Endothelial cell of umbilical vein (primary cell): ENCODE measurements at regions not wholly inside any gene's neighbourhood (a gene's known extent, or its start where the extent isn't known, plus 50 kb on each side); places are given as distances from the start of the nearest gene placed in this dataset.

ENCODE experiments used
- BruUV-seq: library from RNA; stranded (reverse); fragments of 400-500 nt; replicated peaks from 2 replicates; lab custom pipeline; 2021; lab: Mats Ljungman, UMichigan
- CTCF ChIA-PET: fragments of 300-600, 350-600 bp; sonication (Branson Sonifier 250); formaldehyde crosslinking; loops from one replicate; lab custom pipeline; 2021; ENCODE audit warnings: antibody characterized with exemption, inconsistent platforms; lab: Charles Lee
- POLR2A ChIA-PET: fragments of 300-600, 350-600 bp; sonication (Branson Sonifier 250); formaldehyde crosslinking; loops from one replicate; lab custom pipeline; 2021; ENCODE audit warnings: antibody characterized with exemption, inconsistent platforms; lab: Charles Lee
- DNase-seq: peaks from one replicate; pipeline ENCODE4 v3.0.0-alpha.2; 2011; ENCODE audit warnings: low read depth, low spot score
- FAIRE-seq: peaks from 2 replicates; lab custom pipeline; 2011; peaks lifted over from hg19 to GRCh38; lab: Jason Lieb, UNC
- H2AFZ ChIP-seq: 2 replicates; pipeline ENCODE4 v1.6.0; 2012; ENCODE audit warnings: low read depth, low read length, control low read depth, inconsistent platforms
- H3K27ac ChIP-seq: 2 replicates; pipeline ENCODE4 v1.5.1; 2011; ENCODE audit warnings: low read depth, mild to moderate bottlenecking, control low read depth, low read length, moderate library complexity; ENCODE audit not compliant: insufficient read depth
- H3K27me3 ChIP-seq, 2 experiments: 2 replicates each; pipeline versions ENCODE4 v1.6.0 to v1.6.1; 2011; ENCODE audit warnings: low read length in 2 of 2, mixed read lengths in 1 of 2; ENCODE audit not compliant: control insufficient read depth in 2 of 2, insufficient read depth in 2 of 2
- H3K36me3 ChIP-seq, 2 experiments: 2 replicates in 1 of 2; 3 replicates in 1 of 2; pipeline ENCODE4 v1.5.1; 2011; ENCODE audit warnings: low read length in 2 of 2, mild to moderate bottlenecking in 1 of 2, moderate library complexity in 1 of 2; ENCODE audit not compliant: control insufficient read depth in 2 of 2, insufficient read depth in 2 of 2; ENCODE audit errors: extremely low read depth in 1 of 2
- H3K4me1 ChIP-seq: 3 replicates; pipeline ENCODE4 v1.5.1; 2011; ENCODE audit warnings: mild to moderate bottlenecking, low read length; ENCODE audit not compliant: control insufficient read depth, insufficient read depth; ENCODE audit errors: extremely low read depth
- H3K4me2 ChIP-seq: 2 replicates; pipeline ENCODE4 v1.6.1; 2011; ENCODE audit warnings: low read length, control low read depth, mixed read lengths; ENCODE audit not compliant: insufficient read depth
- H3K4me3 ChIP-seq, 3 experiments: fragments of 200-600 bp in 1 of 3; sonication (generic), shearing (Covaris generic) in 1 of 3; replicated peaks in 1 of 3; 2 replicates each; pipeline ENCODE4 v1.5.1; 2011 to 2016; ENCODE audit warnings: control low read depth in 3 of 3, low read length in 3 of 3, mild to moderate bottlenecking in 2 of 3, inconsistent platforms in 1 of 3, low read depth in 1 of 3, moderate library complexity in 1 of 3; ENCODE audit not compliant: insufficient read depth in 1 of 3
- H3K79me2 ChIP-seq: 2 replicates; pipeline ENCODE4 v1.6.0; 2012; ENCODE audit warnings: low read length, inconsistent platforms; ENCODE audit not compliant: control insufficient read depth, insufficient read depth
- H3K9ac ChIP-seq: replicated peaks from 2 replicates; pipeline ENCODE3; 2011; ENCODE audit warnings: low read length, control low read depth; ENCODE audit not compliant: insufficient read depth; ENCODE audit errors: extremely low read depth
- H3K9me1 ChIP-seq: replicated peaks from 3 replicates; pipeline ENCODE4 v1.6.0; 2011; ENCODE audit warnings: mild to moderate bottlenecking, low read length; ENCODE audit not compliant: control insufficient read depth, insufficient read depth; ENCODE audit errors: extremely low read depth
- H3K9me3 ChIP-seq: replicated peaks from 2 replicates; pipeline ENCODE4 v1.5.1; 2012; ENCODE audit warnings: low read length, inconsistent platforms; ENCODE audit not compliant: control insufficient read depth, insufficient read depth
- H4K20me1 ChIP-seq: replicated peaks from 2 replicates; pipeline ENCODE3; 2011; ENCODE audit warnings: mild to moderate bottlenecking, low read length; ENCODE audit not compliant: control insufficient read depth, insufficient read depth; ENCODE audit errors: extremely low read depth
- EZH2 ChIP-seq: IDR thresholded peaks from 2 replicates; pipeline ENCODE4 v1.6.1; 2012; ENCODE audit warnings: borderline replicate concordance, low read depth, mild to moderate bottlenecking, moderate library complexity, low read length, inconsistent platforms; ENCODE audit not compliant: severe bottlenecking
- GATA2 ChIP-seq: IDR thresholded peaks from 2 replicates; pipeline ENCODE4 v1.7.0; 2011; ENCODE audit warnings: low read depth, mild to moderate bottlenecking, moderate library complexity, mixed read lengths, low read length; ENCODE audit not compliant: insufficient read length, insufficient read depth
- JUN ChIP-seq: IDR thresholded peaks from 2 replicates; pipeline ENCODE4 v1.6.1; 2011; ENCODE audit warnings: borderline replicate concordance, low read depth; ENCODE audit not compliant: insufficient read length, insufficient read depth
- MYC ChIP-seq: IDR thresholded peaks from one replicate; pipeline ENCODE4 v1.6.1; 2011; ENCODE audit warnings: mild to moderate bottlenecking, low read depth, low read length
- POLR2A ChIP-seq: IDR thresholded peaks from 2 replicates; pipeline ENCODE4 v1.6.1; 2012; ENCODE audit warnings: low read depth, mild to moderate bottlenecking, control low read depth, low read length
- POLR2AphosphoS5 ChIP-seq: IDR thresholded peaks from 2 replicates; pipeline ENCODE4 v1.6.1; 2012; ENCODE audit warnings: low read depth, mild to moderate bottlenecking, control low read depth, low read length, moderate library complexity; ENCODE audit not compliant: insufficient read depth
- dilution Hi-C: fragments of 300-500 bp; cut with MboI; formaldehyde crosslinking; loops from one replicate; pipeline ENCODE4 v1.15.0; 2019; ENCODE audit warnings: low sequenced_read_pairs; ENCODE audit not compliant: extremely low pct_ligation_motif_present
- intact Hi-C: fragments of 100-400 bp; cut with micrococcal nuclease; formaldehyde crosslinking; loops from one replicate; pipeline ENCODE4 v1.10.0; 2022
- TF ChIP-seq, protein P1 (sequence below): IDR thresholded peaks from 2 replicates; pipeline ENCODE4 v1.6.1; 2011; ENCODE audit not compliant: insufficient read depth, insufficient read length
- TF ChIP-seq, protein P2 (sequence below), 2 donors: IDR thresholded peaks; 1 replicate in 1 of 2; 2 replicates in 1 of 2; pipeline ENCODE4 v1.5.1; 2011; ENCODE audit warnings: low read length in 2 of 2, mild to moderate bottlenecking in 2 of 2, moderate library complexity in 2 of 2, control low read depth in 1 of 2, inconsistent platforms in 1 of 2, low read depth in 1 of 2; ENCODE audit not compliant: insufficient read depth in 1 of 2; ENCODE audit errors: extremely low read depth in 1 of 2

DNA sequence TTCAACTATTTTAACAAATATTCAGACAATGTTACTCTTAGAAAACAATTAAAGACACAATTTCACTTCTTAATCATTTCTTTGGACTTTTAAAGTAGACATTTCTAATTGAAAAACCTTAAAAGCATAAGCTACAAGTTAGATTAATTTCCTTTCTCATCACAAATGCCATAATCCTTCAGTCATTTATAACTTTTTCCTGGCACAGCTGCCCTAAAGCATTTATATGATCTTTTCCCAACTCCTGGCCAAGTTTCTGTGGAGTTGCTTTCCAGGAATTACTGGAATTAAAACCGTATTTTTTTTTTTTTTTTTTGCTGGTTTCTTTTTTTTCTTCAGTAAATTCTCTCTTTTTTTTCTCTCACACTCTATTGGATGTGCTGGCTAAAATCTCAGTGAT is 615.9 kb downstream of the TBC1D4 start:
- Histone ChIP-seq H3K27ac (no peak overlapping the region), H2AFZ (no peak overlapping the region), H3K9me1 (no peaks in the 10 kb centered on the region), H3K4me1 (peaks cover 26% of the 10 kb centered on the region), H3K36me3 (no peaks in the 10 kb centered on the region), H4K20me1 (no peaks in the 10 kb centered on the region), H3K9ac (no peak overlapping the region), H3K79me2 (no peaks in the 10 kb centered on the region), H3K4me2 (no peak overlapping the region), H3K27me3 (no peaks in the 10 kb centered on the region), H3K9me3 (no peaks in the 10 kb centered on the region), H3K4me3 (no peak overlapping the region)
- TF ChIP-seq GATA2, result no peak
- TF ChIP-seq, protein P1, sequence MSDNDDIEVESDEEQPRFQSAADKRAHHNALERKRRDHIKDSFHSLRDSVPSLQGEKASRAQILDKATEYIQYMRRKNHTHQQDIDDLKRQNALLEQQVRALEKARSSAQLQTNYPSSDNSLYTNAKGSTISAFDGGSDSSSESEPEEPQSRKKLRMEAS, result no peak
- FAIRE-seq (no peak), DNase-seq (peak; percentile 16)
- ChIA-PET POLR2A (interaction anchor here (0.6 kb wide), 1 partner anchor 353 kb away, joined by 3 read pairs; no protein-coding TSS in a partner anchor), CTCF (interaction anchor here (0.7 kb wide), 1 partner anchor 92 kb away, joined by 3 read pairs; no protein-coding TSS in a partner anchor)
- intact Hi-C loops, result no loop called here
- BruUV-seq, result no TSS peak
- dilution Hi-C loops, result no loop called here

DNA sequence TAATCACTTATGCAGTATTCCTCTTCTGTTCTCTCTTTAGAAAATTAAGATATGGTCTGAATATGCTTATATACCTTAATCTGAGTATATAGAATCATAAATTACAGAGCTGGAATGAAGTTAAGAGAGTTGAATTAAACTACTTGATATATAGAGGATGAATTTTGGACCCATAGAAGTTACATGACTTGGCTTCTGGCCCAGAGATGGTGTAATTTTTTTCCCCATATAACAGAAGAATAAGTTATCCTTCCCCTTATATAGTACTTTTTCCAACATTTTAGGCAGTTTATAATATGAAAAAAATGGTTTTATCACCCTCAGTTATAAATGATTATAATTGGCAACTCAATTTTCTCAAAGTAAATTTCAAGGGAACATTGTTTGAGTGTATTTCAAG is 616.3 kb downstream of the TBC1D4 start:
- dilution Hi-C loops, result no loop called here
- ChIA-PET POLR2A (interaction anchor here (0.6 kb wide), 1 partner anchor 354 kb away, joined by 3 read pairs; no protein-coding TSS in a partner anchor), CTCF (interaction anchor here (0.7 kb wide), 1 partner anchor 93 kb away, joined by 3 read pairs; no protein-coding TSS in a partner anchor)
- no peak overlapping the region for H3K27ac ChIP-seq
- no peaks in the 10 kb centered on the region for H3K36me3 ChIP-seq
- H4K20me1 ChIP-seq, result no peaks in the 10 kb centered on the region
- no peak overlapping the region for H3K4me2 ChIP-seq
- no peak for DNase-seq
- H2AFZ ChIP-seq, result no peak overlapping the region
- H3K9me3 ChIP-seq, result no peaks in the 10 kb centered on the region
- no peaks in the 10 kb centered on the region for H3K27me3 ChIP-seq
- no peak overlapping the region for H3K9ac ChIP-seq
- H3K79me2 ChIP-seq, result no peaks in the 10 kb centered on the region
- H3K9me1 ChIP-seq, result no peaks in the 10 kb centered on the region
- no peak for FAIRE-seq
- TF ChIP-seq POLR2A, result no peak
- no peak for TF ChIP-seq GATA2
- TF ChIP-seq, protein P1, result no peak
- TF ChIP-seq MYC, result no peak
- no peak for TF ChIP-seq EZH2
- no peak for TF ChIP-seq JUN
- TF ChIP-seq, protein P2, sequence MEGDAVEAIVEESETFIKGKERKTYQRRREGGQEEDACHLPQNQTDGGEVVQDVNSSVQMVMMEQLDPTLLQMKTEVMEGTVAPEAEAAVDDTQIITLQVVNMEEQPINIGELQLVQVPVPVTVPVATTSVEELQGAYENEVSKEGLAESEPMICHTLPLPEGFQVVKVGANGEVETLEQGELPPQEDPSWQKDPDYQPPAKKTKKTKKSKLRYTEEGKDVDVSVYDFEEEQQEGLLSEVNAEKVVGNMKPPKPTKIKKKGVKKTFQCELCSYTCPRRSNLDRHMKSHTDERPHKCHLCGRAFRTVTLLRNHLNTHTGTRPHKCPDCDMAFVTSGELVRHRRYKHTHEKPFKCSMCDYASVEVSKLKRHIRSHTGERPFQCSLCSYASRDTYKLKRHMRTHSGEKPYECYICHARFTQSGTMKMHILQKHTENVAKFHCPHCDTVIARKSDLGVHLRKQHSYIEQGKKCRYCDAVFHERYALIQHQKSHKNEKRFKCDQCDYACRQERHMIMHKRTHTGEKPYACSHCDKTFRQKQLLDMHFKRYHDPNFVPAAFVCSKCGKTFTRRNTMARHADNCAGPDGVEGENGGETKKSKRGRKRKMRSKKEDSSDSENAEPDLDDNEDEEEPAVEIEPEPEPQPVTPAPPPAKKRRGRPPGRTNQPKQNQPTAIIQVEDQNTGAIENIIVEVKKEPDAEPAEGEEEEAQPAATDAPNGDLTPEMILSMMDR (IDR thresholded peaks at IDR 0.05; ENCODE audit: extremely low read depth in 1 of 2, insufficient read depth in 1 of 2, low read depth in 1 of 2, low read length in 2 of 2), result no peak
- no peak for TF ChIP-seq POLR2AphosphoS5
- BruUV-seq, result no TSS peak
- H3K4me1 ChIP-seq, result peaks cover 21% of the 10 kb centered on the region
- intact Hi-C loops, result no loop called here
- no peak overlapping the region for H3K4me3 ChIP-seq
